ENCODE measurements at regions not wholly inside any gene's neighbourhood (a gene's known extent, or its start where the extent isn't known, plus 50 kb on each side); places are given as distances from the start of the nearest gene placed in this dataset.

DNA sequence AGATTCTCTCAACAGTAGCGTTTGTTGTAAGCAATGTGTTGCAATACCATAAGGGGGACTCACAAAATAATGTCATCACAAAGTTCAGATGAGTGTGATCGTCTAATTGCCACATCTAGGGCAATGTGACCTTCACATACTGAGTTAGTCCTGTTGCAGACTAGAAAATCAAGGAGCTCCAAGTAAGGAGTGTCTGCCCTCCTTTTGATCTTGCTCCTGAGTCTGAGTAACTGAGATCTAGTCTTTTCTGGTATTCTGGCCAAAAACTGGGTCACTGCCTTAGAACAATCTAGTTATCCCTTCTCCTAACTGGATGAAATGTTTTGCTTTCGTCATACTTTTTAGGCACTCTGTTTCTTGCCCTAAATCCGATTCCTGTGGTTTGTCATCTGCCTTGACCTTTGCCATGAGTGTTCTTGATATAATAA lies 712.1 kb downstream of the CDH11 start:
- no peaks in the 10 kb centered on the region for H3K27me3 ChIP-seq (ENCODE audit: control insufficient read depth in 1 of 2, insufficient read depth in 2 of 2, low read length in 2 of 2)
- H3K36me3 ChIP-seq (ENCODE audit: insufficient read depth, low read length) = no peaks in the 10 kb centered on the region
- Mint-ChIP-seq H3K27me3 (no peaks in the 10 kb centered on the region), H3K9me3 (peaks cover 16% of the 10 kb centered on the region), H3K4me3 (no peak overlapping the region), H3K36me3 (ENCODE audit: low read depth) (no peaks in the 10 kb centered on the region), H3K27ac (no peak overlapping the region), H3K4me1 (ENCODE audit: low read depth) (no peaks in the 10 kb centered on the region)
- H3K27ac ChIP-seq (ENCODE audit: low read depth in 1 of 2, low read length in 2 of 2) = no peak overlapping the region
- ChIA-PET POLR2A (no interaction called here), CTCF (no interaction called here)
- no peak overlapping the region for H3K4me3 ChIP-seq (ENCODE audit: low read length)
- ATAC-seq (ENCODE audit: poor library complexity) (no peak), DNase-seq (no peak)
- intact Hi-C loops (cut with DNase I, micrococcal nuclease) = no loop called here
- TF ChIP-seq, protein P1, sequence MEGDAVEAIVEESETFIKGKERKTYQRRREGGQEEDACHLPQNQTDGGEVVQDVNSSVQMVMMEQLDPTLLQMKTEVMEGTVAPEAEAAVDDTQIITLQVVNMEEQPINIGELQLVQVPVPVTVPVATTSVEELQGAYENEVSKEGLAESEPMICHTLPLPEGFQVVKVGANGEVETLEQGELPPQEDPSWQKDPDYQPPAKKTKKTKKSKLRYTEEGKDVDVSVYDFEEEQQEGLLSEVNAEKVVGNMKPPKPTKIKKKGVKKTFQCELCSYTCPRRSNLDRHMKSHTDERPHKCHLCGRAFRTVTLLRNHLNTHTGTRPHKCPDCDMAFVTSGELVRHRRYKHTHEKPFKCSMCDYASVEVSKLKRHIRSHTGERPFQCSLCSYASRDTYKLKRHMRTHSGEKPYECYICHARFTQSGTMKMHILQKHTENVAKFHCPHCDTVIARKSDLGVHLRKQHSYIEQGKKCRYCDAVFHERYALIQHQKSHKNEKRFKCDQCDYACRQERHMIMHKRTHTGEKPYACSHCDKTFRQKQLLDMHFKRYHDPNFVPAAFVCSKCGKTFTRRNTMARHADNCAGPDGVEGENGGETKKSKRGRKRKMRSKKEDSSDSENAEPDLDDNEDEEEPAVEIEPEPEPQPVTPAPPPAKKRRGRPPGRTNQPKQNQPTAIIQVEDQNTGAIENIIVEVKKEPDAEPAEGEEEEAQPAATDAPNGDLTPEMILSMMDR (IDR thresholded peaks at IDR 0.05) = no peak
- peaks cover 0 to 17% of the 10 kb centered on the region in 2 experiments for H3K9me3 ChIP-seq (ENCODE audit: control insufficient read depth in 1 of 2, insufficient read depth in 1 of 2, low read length in 2 of 2)
- H3K4me1 ChIP-seq (ENCODE audit: insufficient read depth, low read length) = no peaks in the 10 kb centered on the region

DNA sequence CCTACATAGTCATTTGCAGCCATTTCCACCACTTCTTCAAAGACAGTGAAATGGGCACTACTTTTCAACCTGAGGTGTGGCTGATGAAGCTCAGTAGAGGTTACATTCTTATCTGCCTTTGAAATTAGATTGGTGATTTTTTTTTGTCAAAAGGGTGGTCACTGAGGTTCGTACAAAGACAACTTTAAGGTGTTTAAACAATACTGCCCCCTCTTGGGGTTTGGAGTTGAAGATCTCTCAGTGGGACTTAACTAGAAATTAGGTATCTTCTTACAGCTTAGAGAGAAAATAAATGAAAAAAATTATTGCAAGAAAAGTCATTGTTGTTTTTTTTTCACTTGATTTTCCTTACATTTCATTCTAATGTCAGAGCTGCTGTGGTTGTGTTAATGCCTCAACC lies 713.2 kb downstream of the CDH11 start:
- Mint-ChIP-seq H3K9me3 (peaks cover 16% of the 10 kb centered on the region), H3K36me3 (ENCODE audit: low read depth) (no peaks in the 10 kb centered on the region), H3K4me3 (no peak overlapping the region), H3K27ac (no peak overlapping the region), H3K4me1 (ENCODE audit: low read depth) (no peaks in the 10 kb centered on the region), H3K27me3 (no peaks in the 10 kb centered on the region)
- TF ChIP-seq, protein P1 (IDR thresholded peaks at IDR 0.05) = no peak
- no peak overlapping the region for H3K27ac ChIP-seq (ENCODE audit: low read depth in 1 of 2, low read length in 2 of 2)
- intact Hi-C loops (cut with DNase I, micrococcal nuclease) = no loop called here
- H3K27me3 ChIP-seq (ENCODE audit: control insufficient read depth in 1 of 2, insufficient read depth in 2 of 2, low read length in 2 of 2) = no peaks in the 10 kb centered on the region
- no peak overlapping the region for H3K4me3 ChIP-seq (ENCODE audit: low read length)
- H3K36me3 ChIP-seq (ENCODE audit: insufficient read depth, low read length) = no peaks in the 10 kb centered on the region
- ChIA-PET POLR2A (no interaction called here), CTCF (no interaction called here)
- ATAC-seq (ENCODE audit: poor library complexity) (no peak), DNase-seq (no peak)
- no peaks in the 10 kb centered on the region for H3K4me1 ChIP-seq (ENCODE audit: insufficient read depth, low read length)
- H3K9me3 ChIP-seq (ENCODE audit: control insufficient read depth in 1 of 2, insufficient read depth in 1 of 2, low read length in 2 of 2) = peaks cover 0 to 17% of the 10 kb centered on the region in 2 experiments

DNA sequence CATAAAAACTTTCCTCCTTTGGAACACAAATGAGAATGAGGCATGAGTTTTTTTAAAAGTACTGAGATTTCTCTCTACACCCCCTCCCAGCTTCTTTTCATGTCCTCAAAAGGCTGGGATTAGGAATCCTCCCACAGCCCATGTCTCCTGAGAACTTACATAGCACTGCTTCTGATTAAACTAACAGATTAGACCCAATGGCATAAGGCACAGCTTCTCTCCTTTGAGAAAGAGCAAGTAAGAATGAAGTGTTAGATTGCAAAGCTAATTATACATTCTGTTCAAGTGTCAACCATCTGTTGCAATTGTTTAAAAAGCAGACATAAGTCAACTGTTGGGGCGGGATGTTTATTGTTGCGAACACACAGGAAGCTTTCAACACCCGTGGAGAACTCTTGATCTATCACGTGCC lies 715.1 kb downstream of the CDH11 start:
- Histone ChIP-seq H3K36me3 (ENCODE audit: insufficient read depth, low read length) (no peaks in the 10 kb centered on the region), H3K4me1 (ENCODE audit: insufficient read depth, low read length) (no peaks in the 10 kb centered on the region), H3K4me3 (ENCODE audit: low read length) (no peak overlapping the region), H3K27ac (ENCODE audit: low read depth in 1 of 2, low read length in 2 of 2) (no peak overlapping the region), H3K27me3 (ENCODE audit: control insufficient read depth in 1 of 2, insufficient read depth in 2 of 2, low read length in 2 of 2) (no peaks in the 10 kb centered on the region), H3K9me3 (ENCODE audit: control insufficient read depth in 1 of 2, insufficient read depth in 1 of 2, low read length in 2 of 2) (peaks cover 0 to 11% of the 10 kb centered on the region in 2 experiments)
- TF ChIP-seq, protein P1 (IDR thresholded peaks at IDR 0.05) = no peak
- DNase-seq (no peak), ATAC-seq (ENCODE audit: poor library complexity) (no peak)
- Mint-ChIP-seq H3K27ac (no peak overlapping the region), H3K36me3 (ENCODE audit: low read depth) (no peaks in the 10 kb centered on the region), H3K27me3 (no peaks in the 10 kb centered on the region), H3K9me3 (peaks cover 11% of the 10 kb centered on the region), H3K4me3 (no peak overlapping the region), H3K4me1 (ENCODE audit: low read depth) (no peaks in the 10 kb centered on the region)
- CTCF ChIA-PET = no interaction called here
- intact Hi-C loops (cut with DNase I, micrococcal nuclease) = no loop called here
- POLR2A ChIA-PET = no interaction called here

Measured in CD4-positive, alpha-beta T cell (primary cell).